Trophoblast cell (in vitro differentiated cells and primary cell): ENCODE measurements at regions not wholly inside any gene's neighbourhood (a gene's known extent, or its start where the extent isn't known, plus 50 kb on each side); places are given as distances from the start of the nearest gene placed in this dataset.

Source experiments
- DNase-seq, 2 donors: peaks; one replicate each; pipeline ENCODE4 v3.0.0-alpha.2; 2016
- H2AFZ ChIP-seq: 2 replicates; pipeline ENCODE4 v1.6.1; 2013; ENCODE audit warnings: low read length, moderate library complexity, mild to moderate bottlenecking; ENCODE audit not compliant: insufficient read depth, poor library complexity
- H2AK5ac ChIP-seq: 2 replicates; pipeline ENCODE4 v1.6.1; 2013; ENCODE audit warnings: mild to moderate bottlenecking, low read length
- H2BK120ac ChIP-seq: 2 replicates; pipeline ENCODE4 v1.6.1; 2013; ENCODE audit warnings: low read length, mild to moderate bottlenecking, moderate library complexity; ENCODE audit not compliant: insufficient read depth, poor library complexity
- H2BK12ac ChIP-seq: 2 replicates; pipeline ENCODE4 v1.6.1; 2013; ENCODE audit warnings: mild to moderate bottlenecking, low read length, moderate library complexity
- H2BK5ac ChIP-seq: 2 replicates; pipeline ENCODE4 v1.6.1; 2013; ENCODE audit warnings: low read length, low read depth, moderate library complexity, mild to moderate bottlenecking; ENCODE audit not compliant: poor library complexity
- H3K14ac ChIP-seq: 2 replicates; pipeline ENCODE4 v1.6.1; 2013; ENCODE audit warnings: mild to moderate bottlenecking, low read length
- H3K18ac ChIP-seq: 2 replicates; pipeline ENCODE4 v1.6.1; 2013; ENCODE audit warnings: mild to moderate bottlenecking, low read length
- H3K23ac ChIP-seq: 2 replicates; pipeline ENCODE4 v1.6.1; 2013; ENCODE audit warnings: low read length
- H3K27ac ChIP-seq: 2 replicates; pipeline ENCODE4 v1.5.1; 2013; ENCODE audit warnings: low read depth, mild to moderate bottlenecking, inconsistent platforms, low read length, moderate library complexity
- H3K27me3 ChIP-seq: 2 replicates; pipeline ENCODE4 v1.6.1; 2013; ENCODE audit warnings: inconsistent platforms, mild to moderate bottlenecking, low read length, moderate library complexity; ENCODE audit not compliant: insufficient read depth
- H3K36me3 ChIP-seq, 2 experiments: 1 replicate in 1 of 2; 2 replicates in 1 of 2; pipeline ENCODE4 v1.6.1; 2013; ENCODE audit warnings: low read length in 2 of 2, mild to moderate bottlenecking in 2 of 2, moderate library complexity in 1 of 2; ENCODE audit not compliant: insufficient read depth in 2 of 2, control insufficient read depth in 1 of 2
- H3K4ac ChIP-seq: 2 replicates; pipeline ENCODE4 v1.6.1; 2013; ENCODE audit warnings: low read depth, mild to moderate bottlenecking, low read length, moderate library complexity
- H3K4me1 ChIP-seq, 2 experiments: 1 replicate in 1 of 2; 2 replicates in 1 of 2; pipeline ENCODE4 v1.6.1; 2013; ENCODE audit warnings: low read length in 2 of 2, mild to moderate bottlenecking in 2 of 2, moderate library complexity in 1 of 2; ENCODE audit not compliant: insufficient read depth in 2 of 2, control insufficient read depth in 1 of 2
- H3K4me2 ChIP-seq: 2 replicates; pipeline ENCODE4 v1.6.1; 2013; ENCODE audit warnings: inconsistent platforms, mild to moderate bottlenecking, low read length, moderate library complexity
- H3K4me3 ChIP-seq: 2 replicates; pipeline ENCODE4 v1.5.1; 2013; ENCODE audit warnings: mild to moderate bottlenecking, low read depth, low read length, inconsistent platforms
- H3K79me1 ChIP-seq: one replicate; pipeline ENCODE4 v1.6.1; 2013; ENCODE audit warnings: low read length
- H3K79me2 ChIP-seq: 2 replicates; pipeline ENCODE4 v1.6.1; 2013; ENCODE audit warnings: low read length, mild to moderate bottlenecking; ENCODE audit not compliant: control insufficient read depth, insufficient read depth, poor library complexity
- H3K9ac ChIP-seq: 2 replicates; pipeline ENCODE4 v1.6.1; 2013; ENCODE audit warnings: mild to moderate bottlenecking, low read length
- H3K9me3 ChIP-seq: 2 replicates; pipeline ENCODE4 v1.6.1; 2013; ENCODE audit warnings: low read depth, mild to moderate bottlenecking, control low read depth, inconsistent platforms, low read length; ENCODE audit not compliant: insufficient read depth
- H4K12ac ChIP-seq: 2 replicates; pipeline ENCODE4 v1.6.1; 2013; ENCODE audit warnings: low read depth, mild to moderate bottlenecking, low read length, moderate library complexity
- H4K8ac ChIP-seq: 2 replicates; pipeline ENCODE4 v1.6.1; 2013; ENCODE audit warnings: low read depth, mild to moderate bottlenecking, low read length, moderate library complexity
- H4K91ac ChIP-seq: one replicate; pipeline ENCODE4 v1.6.1; 2013; ENCODE audit warnings: low read depth, mild to moderate bottlenecking, low read length, moderate library complexity
- WGBS: extraction: QIAGEN DNeasy Blood & Tissue Kit; methylation state at CpG from one replicate; pipeline ENCODE4 v1.1.7; 2013; ENCODE audit warnings: missing lambda C conversion rate; ENCODE audit not compliant: insufficient read length, insufficient coverage; ENCODE audit errors: extremely low coverage; 5-methylcytosine and 5-hydroxymethylcytosine counted together

- no peak overlapping the region for H4K8ac ChIP-seq
- DNase-seq = peak; percentile 89 to 95
- H3K4ac ChIP-seq = no peak overlapping the region
- WGBS = no CpG with 5 or more reads among the region's 3 CpGs
- H3K79me1 ChIP-seq = peaks cover 11% of the 10 kb centered on the region
- no peak overlapping the region for H3K4me3 ChIP-seq
- no peak overlapping the region for H3K23ac ChIP-seq
- peak overlapping the region; percentile 64 for H2BK120ac ChIP-seq
- peaks cover 2 to 14% of the 10 kb centered on the region in 2 experiments for H3K4me1 ChIP-seq
- no peak overlapping the region for H3K14ac ChIP-seq
- H4K91ac ChIP-seq = no peak overlapping the region
- H3K79me2 ChIP-seq = no peaks in the 10 kb centered on the region
- H2BK5ac ChIP-seq = no peak overlapping the region
- H3K9me3 ChIP-seq = no peaks in the 10 kb centered on the region
- H3K27me3 ChIP-seq = no peaks in the 10 kb centered on the region
- H3K27ac ChIP-seq = no peak overlapping the region
- no peak overlapping the region for H2AFZ ChIP-seq
- H3K36me3 ChIP-seq = no peaks in the 10 kb centered on the region
- H4K12ac ChIP-seq = no peak overlapping the region
- no peak overlapping the region for H3K4me2 ChIP-seq
- no peak overlapping the region for H3K9ac ChIP-seq
- H2BK12ac ChIP-seq = peak overlapping the region; percentile 37
- H2AK5ac ChIP-seq = no peak overlapping the region
- H3K18ac ChIP-seq = no peak overlapping the region
These were observed 75.3 kb upstream of the CCN6 start for GRCh38 chr6:111978532-111979149.

- no peak overlapping the region for H3K27ac ChIP-seq
- H3K4ac ChIP-seq = no peak overlapping the region
- WGBS = no CpG with 5 or more reads among the region's 6 CpGs
- peak overlapping the region; percentile 21 for H2BK120ac ChIP-seq
- H2AK5ac ChIP-seq = no peak overlapping the region
- H2BK12ac ChIP-seq = peak overlapping the region; percentile 67
- H3K9me3 ChIP-seq = peaks cover 3% of the 10 kb centered on the region
- H3K36me3 ChIP-seq = no peaks in the 10 kb centered on the region
- H4K8ac ChIP-seq = no peak overlapping the region
- H3K79me2 ChIP-seq = peaks cover 6% of the 10 kb centered on the region
- peaks cover 5 to 21% of the 10 kb centered on the region in 2 experiments for H3K4me1 ChIP-seq
- peak overlapping the region; percentile 17 for H3K14ac ChIP-seq
- H3K23ac ChIP-seq = no peak overlapping the region
- H3K79me1 ChIP-seq = peaks cover 19% of the 10 kb centered on the region
- no peak overlapping the region for H3K4me2 ChIP-seq
- DNase-seq = no peak
- H2AFZ ChIP-seq = no peak overlapping the region
- H3K4me3 ChIP-seq = no peak overlapping the region
- H2BK5ac ChIP-seq = no peak overlapping the region
- no peak overlapping the region for H3K18ac ChIP-seq
- H3K27me3 ChIP-seq = no peaks in the 10 kb centered on the region
- no peak overlapping the region for H4K12ac ChIP-seq
- no peak overlapping the region for H3K9ac ChIP-seq
- H4K91ac ChIP-seq = peak overlapping the region; percentile 36
These were observed 74.3 kb upstream of the CCN6 start for GRCh38 chr6:111979633-111980032.

- Histone ChIP-seq H3K4me1 (peaks cover 5 to 21% of the 10 kb centered on the region in 2 experiments), H3K79me2 (peaks cover 6% of the 10 kb centered on the region), H4K91ac (no peak overlapping the region), H2BK120ac (peak overlapping the region; percentile 16), H4K8ac (no peak overlapping the region), H3K36me3 (no peaks in the 10 kb centered on the region), H3K4ac (no peak overlapping the region), H2BK12ac (peak overlapping the region; percentile 67), H3K9me3 (peaks cover 3% of the 10 kb centered on the region), H3K27me3 (no peaks in the 10 kb centered on the region), H3K4me3 (no peak overlapping the region), H3K23ac (no peak overlapping the region), H3K18ac (no peak overlapping the region), H2AFZ (no peak overlapping the region), H3K14ac (peak overlapping the region; percentile 17), H2BK5ac (no peak overlapping the region), H2AK5ac (peak overlapping the region; percentile 10), H4K12ac (no peak overlapping the region), H3K27ac (no peak overlapping the region), H3K4me2 (no peak overlapping the region), H3K79me1 (peaks cover 19% of the 10 kb centered on the region), H3K9ac (no peak overlapping the region)
- no peak for DNase-seq
- WGBS = no CpG with 5 or more reads among the region's 6 CpGs
These were observed 73.8 kb upstream of the CCN6 start for GRCh38 chr6:111980143-111980542.

- no peak overlapping the region for H3K14ac ChIP-seq
- no peaks in the 10 kb centered on the region for H3K36me3 ChIP-seq
- H2BK12ac ChIP-seq = peak overlapping the region; percentile 7
- WGBS = no CpG with 5 or more reads among the region's 8 CpGs
- H3K79me1 ChIP-seq = peaks cover 25% of the 10 kb centered on the region
- no peaks in the 10 kb centered on the region for H3K27me3 ChIP-seq
- peaks cover 10% of the 10 kb centered on the region for H3K79me2 ChIP-seq
- H3K4me1 ChIP-seq = peaks cover 9 to 27% of the 10 kb centered on the region in 2 experiments
- H3K4me3 ChIP-seq = no peak overlapping the region
- H3K4ac ChIP-seq = peak overlapping the region; percentile 29
- H3K9me3 ChIP-seq = peaks cover 3% of the 10 kb centered on the region
- H2AFZ ChIP-seq = no peak overlapping the region
- H2AK5ac ChIP-seq = peak overlapping the region; percentile 50
- H3K23ac ChIP-seq = no peak overlapping the region
- H4K12ac ChIP-seq = no peak overlapping the region
- no peak for DNase-seq
- H3K27ac ChIP-seq = no peak overlapping the region
- no peak overlapping the region for H3K9ac ChIP-seq
- H4K91ac ChIP-seq = peak overlapping the region; percentile 52
- H4K8ac ChIP-seq = no peak overlapping the region
- H3K4me2 ChIP-seq = no peak overlapping the region
- H3K18ac ChIP-seq = no peak overlapping the region
- no peak overlapping the region for H2BK120ac ChIP-seq
- H2BK5ac ChIP-seq = no peak overlapping the region
These were observed 72.7 kb upstream of the CCN6 start for GRCh38 chr6:111980971-111981840.
